Liver (tissue), 8 donors: ENCODE measurements at regions not wholly inside any gene's neighbourhood (a gene's known extent, or its start where the extent isn't known, plus 50 kb on each side); places are given as distances from the start of the nearest gene placed in this dataset.

Source experiments
- DNase-seq: peaks from one replicate; pipeline ENCODE4 v3.0.0-alpha.2; 2017; ENCODE audit warnings: low spot score
- H3K27ac ChIP-seq, 2 donors: one replicate each; pipeline ENCODE4 v1.7.0; 2013; ENCODE audit warnings: inconsistent platforms in 2 of 2, low read length in 2 of 2, control low read depth in 1 of 2, low read depth in 1 of 2, mild to moderate bottlenecking in 1 of 2
- H3K27me3 ChIP-seq, 4 donors: one replicate each; pipeline versions ENCODE4 v1.6.1 to v1.7.0; 2013; ENCODE audit warnings: low read length in 3 of 4, inconsistent platforms in 1 of 4, mild to moderate bottlenecking in 1 of 4, moderate library complexity in 1 of 4; ENCODE audit not compliant: control insufficient read depth in 4 of 4, insufficient read depth in 4 of 4
- H3K36me3 ChIP-seq, 4 donors: one replicate each; pipeline versions ENCODE4 v1.6.1 to v1.7.0; 2013; ENCODE audit warnings: low read length in 3 of 4, mild to moderate bottlenecking in 3 of 4, low read depth in 1 of 4, moderate library complexity in 1 of 4; ENCODE audit not compliant: control insufficient read depth in 4 of 4, insufficient read depth in 3 of 4
- H3K4me1 ChIP-seq, 4 donors: one replicate each; pipeline versions ENCODE4 v1.6.1 to v1.7.0; 2013; ENCODE audit warnings: low read length in 3 of 4, mild to moderate bottlenecking in 3 of 4, moderate library complexity in 1 of 4; ENCODE audit not compliant: control insufficient read depth in 4 of 4, insufficient read depth in 4 of 4
- H3K4me3 ChIP-seq, 3 donors: one replicate each; pipeline versions ENCODE4 v1.6.1 to v1.7.0; 2013; ENCODE audit warnings: low read length in 3 of 3, control low read depth in 1 of 3, low read depth in 1 of 3, mild to moderate bottlenecking in 1 of 3
- H3K9ac ChIP-seq, 2 donors: one replicate each; pipeline ENCODE4 v1.7.0; 2013; ENCODE audit warnings: low read length in 2 of 2, mild to moderate bottlenecking in 2 of 2, moderate library complexity in 2 of 2, control low read depth in 1 of 2, low read depth in 1 of 2
- H3K9me3 ChIP-seq, 4 donors: one replicate each; pipeline versions ENCODE4 v1.6.1 to v1.7.0; 2013; ENCODE audit warnings: low read length in 3 of 4; ENCODE audit not compliant: control insufficient read depth in 4 of 4
- EGR1 ChIP-seq, 2 donors: IDR thresholded peaks; 2 replicates each; pipeline ENCODE4 v1.6.1; 2016 to 2018; ENCODE audit warnings: antibody characterized with exemption in 2 of 2, low read depth in 2 of 2
- FOXA1 ChIP-seq: IDR thresholded peaks from 2 replicates; pipeline ENCODE4 v1.6.1; 2016; ENCODE audit warnings: antibody characterized with exemption
- FOXA2 ChIP-seq: IDR thresholded peaks from 2 replicates; pipeline ENCODE4 v1.6.1; 2016; ENCODE audit warnings: antibody characterized with exemption
- GABPA ChIP-seq, 2 donors: IDR thresholded peaks in 1 of 2; conservative IDR thresholded peaks in 1 of 2; 2 replicates each; pipeline ENCODE4 v1.6.1; 2016; ENCODE audit warnings: antibody characterized with exemption in 2 of 2, mild to moderate bottlenecking in 1 of 2, moderate library complexity in 1 of 2
- HNF4A ChIP-seq, 2 donors: conservative IDR thresholded peaks; 2 replicates each; pipeline ENCODE4 v1.6.1; 2016; ENCODE audit warnings: antibody characterized with exemption in 2 of 2, mild to moderate bottlenecking in 2 of 2
- HNF4G ChIP-seq: IDR thresholded peaks from 2 replicates; pipeline ENCODE4 v1.6.1; 2016; ENCODE audit warnings: antibody characterized with exemption
- JUND ChIP-seq, 2 donors: IDR thresholded peaks; 2 replicates each; pipeline ENCODE4 v1.6.1; 2016; ENCODE audit warnings: antibody characterized with exemption in 2 of 2
- NR2F2 ChIP-seq: IDR thresholded peaks from 2 replicates; pipeline ENCODE4 v1.6.1; 2016; ENCODE audit warnings: antibody characterized with exemption
- RAD21 ChIP-seq, 2 donors: IDR thresholded peaks; 2 replicates each; pipeline ENCODE4 v1.6.1; 2016; ENCODE audit warnings: antibody characterized with exemption in 2 of 2, mild to moderate bottlenecking in 2 of 2
- RXRA ChIP-seq, 2 donors: IDR thresholded peaks; 2 replicates each; pipeline ENCODE4 v1.6.1; 2017 to 2018; ENCODE audit warnings: antibody characterized with exemption in 2 of 2, mild to moderate bottlenecking in 1 of 2
- SP1 ChIP-seq: IDR thresholded peaks from 2 replicates; pipeline ENCODE4 v1.6.1; 2018; ENCODE audit warnings: antibody characterized with exemption, mild to moderate bottlenecking
- WGBS: extraction: QIAGEN DNeasy Blood & Tissue Kit; methylation state at CpG from one replicate; pipeline ENCODE4 v1.1.7; 2013; 5-methylcytosine and 5-hydroxymethylcytosine counted together
- TF ChIP-seq, protein P1 (sequence below): IDR thresholded peaks from 2 replicates; pipeline ENCODE4 v1.6.1; 2016; ENCODE audit warnings: antibody characterized with exemption, mild to moderate bottlenecking
- TF ChIP-seq, protein P2 (sequence below): fragments of 150-350 bp; IDR thresholded peaks from 2 replicates; pipeline ENCODE4 v1.5.1; 2017; ENCODE audit warnings: improper control_type of control experiment, low read depth, low read length; ENCODE audit not compliant: missing input control
- TF ChIP-seq, protein P3 (sequence below): IDR thresholded peaks from 2 replicates; pipeline ENCODE4 v1.6.1; 2016; ENCODE audit warnings: antibody characterized with exemption
- TF ChIP-seq, protein P4 (sequence below): IDR thresholded peaks from 2 replicates; pipeline ENCODE4 v1.6.1; 2016; ENCODE audit warnings: antibody characterized with exemption
- TF ChIP-seq, protein P5 (sequence below): IDR thresholded peaks from 2 replicates; pipeline ENCODE4 v1.6.1; 2016; ENCODE audit warnings: antibody characterized with exemption
- donor health status: healthy.
- donor health status: healthy.
- donor health status: healthy.
- donor health status: healthy.
- donor health status: healthy.

DNA sequence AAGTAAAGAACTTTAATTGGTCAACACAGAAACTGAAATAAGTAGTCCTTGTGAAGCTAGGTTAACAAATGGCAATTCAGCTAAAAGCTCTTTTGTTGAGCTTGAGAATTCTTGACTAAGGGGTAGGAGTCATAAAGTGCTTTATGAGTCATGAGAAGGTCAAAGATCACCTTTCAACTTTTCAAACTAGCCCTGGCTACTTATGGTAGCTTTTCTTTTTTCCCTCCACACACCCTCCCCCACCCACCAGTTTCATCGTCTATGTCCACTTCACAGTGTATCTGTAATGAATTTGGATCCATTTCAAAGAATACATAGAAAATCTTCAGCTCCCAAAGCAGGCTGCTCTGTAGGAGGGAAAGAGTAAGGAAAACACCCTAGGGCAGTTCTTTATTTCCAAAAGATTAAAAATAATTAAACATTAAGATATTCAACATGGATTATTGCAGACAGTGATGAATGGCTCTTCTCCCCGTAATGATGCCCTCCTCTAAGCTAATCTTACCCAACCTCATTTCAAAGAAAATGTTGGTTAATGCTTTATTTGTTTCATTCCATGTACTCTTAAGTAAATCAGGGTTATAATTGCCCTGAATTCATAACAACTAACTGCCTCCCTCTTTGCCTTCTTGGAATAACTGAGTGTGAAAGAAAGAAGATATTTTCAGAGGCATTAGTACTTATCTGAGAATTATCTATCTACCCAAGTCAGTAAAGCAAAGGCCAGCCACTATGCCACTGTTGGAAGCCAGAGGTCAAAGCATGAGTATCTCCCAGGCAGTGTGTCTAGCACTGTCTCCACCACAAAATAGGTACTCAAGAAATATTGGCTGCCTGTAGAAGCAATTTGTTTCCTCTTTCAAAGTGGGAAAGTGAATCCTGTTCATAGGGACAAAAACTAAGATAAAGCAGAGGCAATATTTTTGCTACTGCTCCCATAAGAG, 290.6 kb downstream of the PIK3R1 start (continued):
- TF ChIP-seq, protein P1, sequence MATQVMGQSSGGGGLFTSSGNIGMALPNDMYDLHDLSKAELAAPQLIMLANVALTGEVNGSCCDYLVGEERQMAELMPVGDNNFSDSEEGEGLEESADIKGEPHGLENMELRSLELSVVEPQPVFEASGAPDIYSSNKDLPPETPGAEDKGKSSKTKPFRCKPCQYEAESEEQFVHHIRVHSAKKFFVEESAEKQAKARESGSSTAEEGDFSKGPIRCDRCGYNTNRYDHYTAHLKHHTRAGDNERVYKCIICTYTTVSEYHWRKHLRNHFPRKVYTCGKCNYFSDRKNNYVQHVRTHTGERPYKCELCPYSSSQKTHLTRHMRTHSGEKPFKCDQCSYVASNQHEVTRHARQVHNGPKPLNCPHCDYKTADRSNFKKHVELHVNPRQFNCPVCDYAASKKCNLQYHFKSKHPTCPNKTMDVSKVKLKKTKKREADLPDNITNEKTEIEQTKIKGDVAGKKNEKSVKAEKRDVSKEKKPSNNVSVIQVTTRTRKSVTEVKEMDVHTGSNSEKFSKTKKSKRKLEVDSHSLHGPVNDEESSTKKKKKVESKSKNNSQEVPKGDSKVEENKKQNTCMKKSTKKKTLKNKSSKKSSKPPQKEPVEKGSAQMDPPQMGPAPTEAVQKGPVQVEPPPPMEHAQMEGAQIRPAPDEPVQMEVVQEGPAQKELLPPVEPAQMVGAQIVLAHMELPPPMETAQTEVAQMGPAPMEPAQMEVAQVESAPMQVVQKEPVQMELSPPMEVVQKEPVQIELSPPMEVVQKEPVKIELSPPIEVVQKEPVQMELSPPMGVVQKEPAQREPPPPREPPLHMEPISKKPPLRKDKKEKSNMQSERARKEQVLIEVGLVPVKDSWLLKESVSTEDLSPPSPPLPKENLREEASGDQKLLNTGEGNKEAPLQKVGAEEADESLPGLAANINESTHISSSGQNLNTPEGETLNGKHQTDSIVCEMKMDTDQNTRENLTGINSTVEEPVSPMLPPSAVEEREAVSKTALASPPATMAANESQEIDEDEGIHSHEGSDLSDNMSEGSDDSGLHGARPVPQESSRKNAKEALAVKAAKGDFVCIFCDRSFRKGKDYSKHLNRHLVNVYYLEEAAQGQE: no peak

DNA sequence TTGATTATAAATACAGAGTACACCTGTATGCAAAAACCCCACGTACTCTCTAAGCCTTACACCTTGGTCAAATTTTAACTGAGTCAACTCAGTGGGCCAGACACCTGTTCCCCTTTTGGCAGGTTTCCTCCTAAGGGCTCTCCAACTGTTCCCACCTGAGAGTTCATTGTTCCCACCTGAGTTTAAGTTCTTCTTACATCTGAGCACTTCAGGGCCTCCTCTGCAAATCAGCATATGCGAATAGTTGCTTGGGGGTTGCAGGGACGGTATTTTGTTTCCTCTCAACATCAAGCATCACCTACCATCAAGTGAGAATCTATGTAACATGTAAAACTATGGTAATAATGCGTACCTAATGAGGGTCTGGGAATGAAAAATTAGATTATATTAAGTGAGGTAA, 300.0 kb downstream of the PIK3R1 start:
- no peak for DNase-seq
- no peak overlapping the region for H3K27ac ChIP-seq
- H3K27me3 ChIP-seq: no peaks in the 10 kb centered on the region
- H3K9me3 ChIP-seq: no peaks in the 10 kb centered on the region
- WGBS: 95% methylated on average over 4 of the region's 4 CpGs
- no peaks in the 10 kb centered on the region for H3K4me1 ChIP-seq
- TF ChIP-seq NR2F2 (no peak), RXRA (IDR thresholded peaks at IDR 0.05) (no peak), HNF4A (conservative IDR thresholded peaks at IDR 0.05) (no peak), RAD21 (IDR thresholded peaks at IDR 0.05) (no peak), HNF4G (no peak), GABPA (IDR thresholded peaks at IDR 0.05 in 1 of 2, conservative IDR thresholded peaks at IDR 0.05 in 1 of 2) (no peak), SP1 (no peak), EGR1 (IDR thresholded peaks at IDR 0.05; ENCODE audit: low read depth in 2 of 2) (no peak), FOXA2 (no peak), FOXA1 (no peak), JUND (IDR thresholded peaks at IDR 0.05) (no peak)
- TF ChIP-seq, protein P2, sequence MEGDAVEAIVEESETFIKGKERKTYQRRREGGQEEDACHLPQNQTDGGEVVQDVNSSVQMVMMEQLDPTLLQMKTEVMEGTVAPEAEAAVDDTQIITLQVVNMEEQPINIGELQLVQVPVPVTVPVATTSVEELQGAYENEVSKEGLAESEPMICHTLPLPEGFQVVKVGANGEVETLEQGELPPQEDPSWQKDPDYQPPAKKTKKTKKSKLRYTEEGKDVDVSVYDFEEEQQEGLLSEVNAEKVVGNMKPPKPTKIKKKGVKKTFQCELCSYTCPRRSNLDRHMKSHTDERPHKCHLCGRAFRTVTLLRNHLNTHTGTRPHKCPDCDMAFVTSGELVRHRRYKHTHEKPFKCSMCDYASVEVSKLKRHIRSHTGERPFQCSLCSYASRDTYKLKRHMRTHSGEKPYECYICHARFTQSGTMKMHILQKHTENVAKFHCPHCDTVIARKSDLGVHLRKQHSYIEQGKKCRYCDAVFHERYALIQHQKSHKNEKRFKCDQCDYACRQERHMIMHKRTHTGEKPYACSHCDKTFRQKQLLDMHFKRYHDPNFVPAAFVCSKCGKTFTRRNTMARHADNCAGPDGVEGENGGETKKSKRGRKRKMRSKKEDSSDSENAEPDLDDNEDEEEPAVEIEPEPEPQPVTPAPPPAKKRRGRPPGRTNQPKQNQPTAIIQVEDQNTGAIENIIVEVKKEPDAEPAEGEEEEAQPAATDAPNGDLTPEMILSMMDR: no peak
- TF ChIP-seq, protein P3, sequence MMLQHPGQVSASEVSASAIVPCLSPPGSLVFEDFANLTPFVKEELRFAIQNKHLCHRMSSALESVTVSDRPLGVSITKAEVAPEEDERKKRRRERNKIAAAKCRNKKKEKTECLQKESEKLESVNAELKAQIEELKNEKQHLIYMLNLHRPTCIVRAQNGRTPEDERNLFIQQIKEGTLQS: no peak
- TF ChIP-seq, protein P4, sequence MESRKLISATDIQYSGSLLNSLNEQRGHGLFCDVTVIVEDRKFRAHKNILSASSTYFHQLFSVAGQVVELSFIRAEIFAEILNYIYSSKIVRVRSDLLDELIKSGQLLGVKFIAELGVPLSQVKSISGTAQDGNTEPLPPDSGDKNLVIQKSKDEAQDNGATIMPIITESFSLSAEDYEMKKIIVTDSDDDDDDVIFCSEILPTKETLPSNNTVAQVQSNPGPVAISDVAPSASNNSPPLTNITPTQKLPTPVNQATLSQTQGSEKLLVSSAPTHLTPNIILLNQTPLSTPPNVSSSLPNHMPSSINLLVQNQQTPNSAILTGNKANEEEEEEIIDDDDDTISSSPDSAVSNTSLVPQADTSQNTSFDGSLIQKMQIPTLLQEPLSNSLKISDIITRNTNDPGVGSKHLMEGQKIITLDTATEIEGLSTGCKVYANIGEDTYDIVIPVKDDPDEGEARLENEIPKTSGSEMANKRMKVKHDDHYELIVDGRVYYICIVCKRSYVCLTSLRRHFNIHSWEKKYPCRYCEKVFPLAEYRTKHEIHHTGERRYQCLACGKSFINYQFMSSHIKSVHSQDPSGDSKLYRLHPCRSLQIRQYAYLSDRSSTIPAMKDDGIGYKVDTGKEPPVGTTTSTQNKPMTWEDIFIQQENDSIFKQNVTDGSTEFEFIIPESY: no peak
- TF ChIP-seq, protein P1: no peak
- TF ChIP-seq, protein P5, sequence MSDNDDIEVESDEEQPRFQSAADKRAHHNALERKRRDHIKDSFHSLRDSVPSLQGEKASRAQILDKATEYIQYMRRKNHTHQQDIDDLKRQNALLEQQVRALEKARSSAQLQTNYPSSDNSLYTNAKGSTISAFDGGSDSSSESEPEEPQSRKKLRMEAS: no peak
- peaks cover 0 to 7% (median 0%) of the 10 kb centered on the region in 4 donors for H3K36me3 ChIP-seq
- H3K4me3 ChIP-seq: no peak overlapping the region
- no peak overlapping the region for H3K9ac ChIP-seq
